ENCODE measurements at regions not wholly inside any gene's neighbourhood (a gene's known extent, or its start where the extent isn't known, plus 50 kb on each side); places are given as distances from the start of the nearest gene placed in this dataset.

DNA sequence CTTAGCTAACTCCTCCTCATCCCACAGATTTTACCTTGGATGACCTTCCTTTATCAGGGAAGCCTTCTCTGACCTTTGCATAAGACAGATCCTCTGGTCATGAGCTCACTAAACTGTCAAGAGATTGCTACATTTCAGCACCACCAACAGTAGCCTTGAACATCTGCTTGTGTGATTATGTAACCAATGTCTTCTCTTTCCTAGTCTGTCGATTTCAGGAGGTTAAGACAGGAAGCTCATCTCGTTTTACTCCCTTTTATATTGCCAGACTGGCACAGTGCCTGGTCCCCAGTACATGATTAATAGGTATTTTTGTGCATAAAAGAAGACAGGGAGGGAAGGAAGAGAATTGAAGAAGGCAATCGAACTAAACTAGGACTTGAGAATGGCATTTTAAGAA, 1697.7 kb downstream of the EFNB2 start:
- TF ChIP-seq, protein P1, sequence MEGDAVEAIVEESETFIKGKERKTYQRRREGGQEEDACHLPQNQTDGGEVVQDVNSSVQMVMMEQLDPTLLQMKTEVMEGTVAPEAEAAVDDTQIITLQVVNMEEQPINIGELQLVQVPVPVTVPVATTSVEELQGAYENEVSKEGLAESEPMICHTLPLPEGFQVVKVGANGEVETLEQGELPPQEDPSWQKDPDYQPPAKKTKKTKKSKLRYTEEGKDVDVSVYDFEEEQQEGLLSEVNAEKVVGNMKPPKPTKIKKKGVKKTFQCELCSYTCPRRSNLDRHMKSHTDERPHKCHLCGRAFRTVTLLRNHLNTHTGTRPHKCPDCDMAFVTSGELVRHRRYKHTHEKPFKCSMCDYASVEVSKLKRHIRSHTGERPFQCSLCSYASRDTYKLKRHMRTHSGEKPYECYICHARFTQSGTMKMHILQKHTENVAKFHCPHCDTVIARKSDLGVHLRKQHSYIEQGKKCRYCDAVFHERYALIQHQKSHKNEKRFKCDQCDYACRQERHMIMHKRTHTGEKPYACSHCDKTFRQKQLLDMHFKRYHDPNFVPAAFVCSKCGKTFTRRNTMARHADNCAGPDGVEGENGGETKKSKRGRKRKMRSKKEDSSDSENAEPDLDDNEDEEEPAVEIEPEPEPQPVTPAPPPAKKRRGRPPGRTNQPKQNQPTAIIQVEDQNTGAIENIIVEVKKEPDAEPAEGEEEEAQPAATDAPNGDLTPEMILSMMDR (IDR thresholded peaks at IDR 0.05; ENCODE audit: insufficient read depth, low read length, severe bottlenecking) = no peak
- FAIRE-seq (no peak), DNase-seq (ENCODE audit: low read depth) (no peak)
- Histone ChIP-seq H3K4me3 (ENCODE audit: low read depth, low read length) (no peak overlapping the region), H3K27me3 (ENCODE audit: control insufficient read depth, insufficient read depth, low read length) (no peaks in the 10 kb centered on the region), H3K36me3 (ENCODE audit: control insufficient read depth, insufficient read depth, low read length) (no peaks in the 10 kb centered on the region)

DNA sequence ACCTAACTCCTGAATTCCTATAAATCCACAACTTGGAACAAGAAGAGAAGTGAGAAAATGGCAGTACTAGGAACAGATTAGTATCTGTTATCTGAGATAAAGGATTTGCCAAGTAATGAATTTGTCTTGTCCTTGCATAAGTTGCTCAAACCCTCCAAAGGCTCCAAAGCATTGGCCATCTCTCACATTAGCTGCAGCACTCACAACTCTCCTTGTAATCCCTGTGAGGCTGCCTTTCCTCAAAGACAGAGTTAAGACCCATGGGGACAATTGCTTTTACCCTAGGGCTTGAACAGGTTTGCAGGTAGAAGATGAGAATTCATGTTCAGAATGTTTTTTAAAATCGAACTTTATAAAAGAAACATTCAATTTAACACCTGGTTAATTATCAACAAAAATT, 1702.2 kb downstream of the EFNB2 start:
- Histone ChIP-seq H3K27me3 (ENCODE audit: control insufficient read depth, insufficient read depth, low read length) (no peaks in the 10 kb centered on the region), H3K36me3 (ENCODE audit: control insufficient read depth, insufficient read depth, low read length) (no peaks in the 10 kb centered on the region), H3K4me3 (ENCODE audit: low read depth, low read length) (no peak overlapping the region)
- TF ChIP-seq, protein P1 (IDR thresholded peaks at IDR 0.05; ENCODE audit: insufficient read depth, low read length, severe bottlenecking) = no peak
- FAIRE-seq (no peak), DNase-seq (ENCODE audit: low read depth) (no peak)

DNA sequence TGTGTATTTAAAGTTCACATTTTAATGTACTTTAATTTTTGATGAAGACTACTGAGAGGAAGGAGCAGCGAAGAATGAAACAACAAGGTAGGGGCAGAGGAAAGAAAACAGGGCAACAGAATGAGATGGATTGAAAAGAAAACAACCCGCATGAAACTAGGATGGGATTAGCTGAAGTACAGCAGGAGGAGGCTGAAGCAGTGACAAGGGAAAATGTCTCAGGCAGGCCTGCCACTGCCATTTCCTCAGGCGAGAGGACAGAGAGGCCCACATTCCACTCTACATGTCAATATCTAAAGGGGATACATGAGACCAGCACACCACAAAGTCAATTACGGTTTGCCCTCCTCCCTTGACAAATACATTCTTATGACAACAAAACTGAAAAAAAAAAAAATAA, 1703.2 kb downstream of the EFNB2 start:
- FAIRE-seq (no peak), DNase-seq (ENCODE audit: low read depth) (no peak)
- H3K36me3 ChIP-seq (ENCODE audit: control insufficient read depth, insufficient read depth, low read length) = no peaks in the 10 kb centered on the region
- TF ChIP-seq, protein P1 (IDR thresholded peaks at IDR 0.05; ENCODE audit: insufficient read depth, low read length, severe bottlenecking) = no peak
- H3K27me3 ChIP-seq (ENCODE audit: control insufficient read depth, insufficient read depth, low read length) = no peaks in the 10 kb centered on the region
- no peak overlapping the region for H3K4me3 ChIP-seq (ENCODE audit: low read depth, low read length)

DNA sequence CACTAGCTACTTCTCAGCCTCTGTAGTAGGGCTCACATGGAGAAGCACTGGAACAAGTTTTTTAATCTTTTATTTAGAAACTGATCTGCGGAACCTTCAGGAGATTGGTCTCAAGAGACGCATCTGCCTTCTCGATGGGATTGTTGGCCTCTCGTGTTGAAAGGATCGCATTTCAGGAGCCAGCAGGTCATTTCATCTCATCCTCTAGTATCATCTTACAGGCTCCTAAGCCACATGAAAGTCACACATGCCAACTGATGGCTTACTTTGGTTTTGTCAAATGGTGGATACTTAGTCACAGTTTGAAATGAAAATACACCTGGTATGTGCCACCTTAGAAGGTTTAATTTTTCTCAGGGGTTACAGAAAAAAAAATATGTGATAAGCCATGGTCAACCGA, 1703.6 kb downstream of the EFNB2 start:
- DNase-seq (ENCODE audit: low read depth) (no peak), FAIRE-seq (no peak)
- no peaks in the 10 kb centered on the region for H3K36me3 ChIP-seq (ENCODE audit: control insufficient read depth, insufficient read depth, low read length)
- no peak overlapping the region for H3K4me3 ChIP-seq (ENCODE audit: low read depth, low read length)
- TF ChIP-seq, protein P1 (IDR thresholded peaks at IDR 0.05; ENCODE audit: insufficient read depth, low read length, severe bottlenecking) = no peak
- no peaks in the 10 kb centered on the region for H3K27me3 ChIP-seq (ENCODE audit: control insufficient read depth, insufficient read depth, low read length)

DNA sequence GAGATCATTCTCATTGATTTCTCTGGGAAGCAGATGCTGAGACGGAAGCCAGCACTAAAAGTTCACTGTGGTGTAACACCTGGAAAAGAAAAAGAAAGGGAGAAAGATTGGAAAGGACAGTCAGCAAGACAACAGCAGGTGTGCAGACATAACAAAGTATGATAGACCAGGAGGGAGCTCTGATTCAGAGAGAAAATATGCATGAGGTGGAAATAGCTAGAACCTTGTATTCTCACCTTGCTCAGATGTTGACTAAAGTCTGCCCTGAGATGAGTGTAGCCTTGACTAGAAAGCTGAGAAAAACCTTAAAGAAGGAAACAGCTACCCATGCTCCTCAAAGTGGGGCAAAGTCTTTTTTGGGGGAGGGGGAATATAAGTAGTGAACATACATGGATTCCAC, 1711.8 kb downstream of the EFNB2 start:
- H3K36me3 ChIP-seq (ENCODE audit: control insufficient read depth, insufficient read depth, low read length) = no peaks in the 10 kb centered on the region
- H3K27me3 ChIP-seq (ENCODE audit: control insufficient read depth, insufficient read depth, low read length) = no peaks in the 10 kb centered on the region
- DNase-seq (ENCODE audit: low read depth) (peak; percentile 39), FAIRE-seq (no peak)
- TF ChIP-seq, protein P1 (IDR thresholded peaks at IDR 0.05; ENCODE audit: insufficient read depth, low read length, severe bottlenecking) = no peak
- H3K4me3 ChIP-seq (ENCODE audit: low read depth, low read length) = no peak overlapping the region

DNA sequence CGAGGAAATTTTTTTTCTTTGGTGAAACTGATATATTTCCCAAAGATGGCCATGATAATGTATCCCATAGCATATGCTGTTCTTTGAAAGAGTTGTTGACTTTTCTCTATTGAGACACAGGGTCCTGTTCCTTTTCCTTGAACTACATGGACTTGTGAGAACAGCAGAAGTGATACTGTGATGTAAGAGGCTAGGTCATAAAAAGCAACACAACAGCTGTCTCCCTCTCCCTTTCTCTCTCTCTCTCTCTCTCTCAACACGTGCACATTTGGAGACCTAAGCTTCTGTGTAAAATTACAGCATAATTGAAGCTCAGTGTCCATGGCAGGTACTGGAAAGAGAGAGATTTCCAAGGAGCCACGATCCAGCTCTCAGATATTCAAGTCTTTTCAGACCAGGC, 1712.4 kb downstream of the EFNB2 start:
- DNase-seq (ENCODE audit: low read depth) (no peak), FAIRE-seq (no peak)
- H3K4me3 ChIP-seq (ENCODE audit: low read depth, low read length) = no peak overlapping the region
- H3K36me3 ChIP-seq (ENCODE audit: control insufficient read depth, insufficient read depth, low read length) = no peaks in the 10 kb centered on the region
- TF ChIP-seq, protein P1 (IDR thresholded peaks at IDR 0.05; ENCODE audit: insufficient read depth, low read length, severe bottlenecking) = no peak
- H3K27me3 ChIP-seq (ENCODE audit: control insufficient read depth, insufficient read depth, low read length) = no peaks in the 10 kb centered on the region
